D721Med (cell line): ENCODE measurements at regions not wholly inside any gene's neighbourhood (a gene's known extent, or its start where the extent isn't known, plus 50 kb on each side); places are given as distances from the start of the nearest gene placed in this dataset.

Experiments
- DNase-seq: peaks from one replicate; pipeline ENCODE4 v3.0.0; 2011; ENCODE audit warnings: low spot score; ENCODE audit not compliant: insufficient read length
- FAIRE-seq: peaks from 2 replicates; lab custom pipeline; 2011; peaks lifted over from hg19 to GRCh38; lab: Jason Lieb, UNC
- CTCF ChIP-seq: IDR thresholded peaks from 2 replicates; pipeline ENCODE4 v1.5.1; 2012; ENCODE audit warnings: mild to moderate bottlenecking, control low read depth; ENCODE audit not compliant: insufficient read depth; ENCODE audit errors: missing control alignments

GRCh38 chr2:224134003-224134734 lies 95.1 kb upstream of the SERPINE2 start:
- DNase-seq, result no peak
- FAIRE-seq, result no peak

GRCh38 chr2:224133387-224133786 lies 94.3 kb upstream of the SERPINE2 start:
- TF ChIP-seq CTCF, result no peak
- FAIRE-seq, result no peak
- DNase-seq, result no peak

More at GRCh38 chr2:224134003-224134734, 95.1 kb upstream of the SERPINE2 start:
- no peak for TF ChIP-seq CTCF

GRCh38 chr2:224127871-224128501 lies 88.9 kb upstream of the SERPINE2 start:
- TF ChIP-seq CTCF, result no peak
- FAIRE-seq (no peak), DNase-seq (no peak)

GRCh38 chr2:224126440-224126839 lies 87.4 kb upstream of the SERPINE2 start:
- DNase-seq (no peak), FAIRE-seq (no peak)
- TF ChIP-seq CTCF, result no peak

- FAIRE-seq, result no peak
- no peak for TF ChIP-seq CTCF
- no peak for DNase-seq
Observed at GRCh38 chr2:224126003-224126402, 86.9 kb upstream of the SERPINE2 start.

- no peak for TF ChIP-seq CTCF
- no peak for DNase-seq
- no peak for FAIRE-seq
Observed at GRCh38 chr2:224122542-224122941, 83.5 kb upstream of the SERPINE2 start.
